ENCODE measurements at regions not wholly inside any gene's neighbourhood (a gene's known extent, or its start where the extent isn't known, plus 50 kb on each side); places are given as distances from the start of the nearest gene placed in this dataset.

DNA sequence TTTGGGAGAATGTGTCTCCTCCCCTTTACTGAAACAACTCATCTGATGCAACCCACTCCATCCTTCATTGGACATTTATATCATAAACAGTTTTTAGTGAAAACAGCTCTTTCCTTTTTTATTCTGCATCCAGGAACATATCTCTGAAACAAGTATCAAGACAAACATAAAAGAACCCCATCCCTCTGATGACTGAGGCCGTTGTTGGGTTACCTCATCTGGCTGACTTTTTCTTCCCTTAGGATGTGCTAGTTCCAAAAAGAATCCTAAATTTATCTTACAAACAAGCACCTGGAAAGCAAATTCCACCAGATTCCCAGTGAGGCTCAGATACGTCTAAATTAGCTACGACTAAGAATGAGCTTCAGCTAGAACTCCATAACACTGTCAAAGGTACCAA lies 483.7 kb upstream of the INTU start:
- no peak for DNase-seq

DNA sequence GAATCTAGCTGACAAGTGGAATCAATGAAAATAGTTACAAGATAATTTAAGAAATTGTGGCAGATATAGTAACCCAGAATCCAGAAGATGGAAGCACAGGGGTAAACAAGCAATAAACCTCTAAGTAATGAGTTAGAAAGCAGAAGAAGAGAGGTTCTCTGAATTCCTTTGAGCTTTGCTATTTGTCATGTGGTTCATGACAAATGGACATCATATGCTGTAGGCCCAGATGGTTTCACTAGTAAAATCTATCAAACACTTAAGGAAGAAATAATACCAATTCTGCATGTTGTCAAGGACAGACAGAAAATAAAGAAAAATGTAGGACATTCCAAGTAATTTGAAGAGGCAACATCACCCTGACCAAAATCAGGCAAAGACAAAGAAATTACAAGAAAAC lies 480.8 kb upstream of the INTU start:
- no peak for DNase-seq

DNA sequence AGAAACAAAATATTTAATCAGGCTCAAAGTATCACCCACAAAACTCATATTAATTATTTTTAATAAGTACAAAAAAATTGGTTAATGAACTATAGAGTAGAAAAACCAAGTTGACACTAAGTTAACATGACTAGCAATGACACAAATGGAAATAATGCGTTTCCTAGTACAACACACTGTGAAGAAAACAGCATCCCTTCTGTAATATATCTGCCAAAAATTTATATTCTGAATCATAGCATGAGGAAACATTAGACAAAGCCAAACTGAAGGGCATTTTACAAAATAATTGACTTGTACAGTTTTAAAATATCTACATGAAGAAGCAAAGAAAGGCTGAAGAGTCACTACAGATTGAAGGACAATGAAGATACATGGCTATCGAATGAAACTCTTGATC lies 477.6 kb upstream of the INTU start:
- no peak for DNase-seq

DNA sequence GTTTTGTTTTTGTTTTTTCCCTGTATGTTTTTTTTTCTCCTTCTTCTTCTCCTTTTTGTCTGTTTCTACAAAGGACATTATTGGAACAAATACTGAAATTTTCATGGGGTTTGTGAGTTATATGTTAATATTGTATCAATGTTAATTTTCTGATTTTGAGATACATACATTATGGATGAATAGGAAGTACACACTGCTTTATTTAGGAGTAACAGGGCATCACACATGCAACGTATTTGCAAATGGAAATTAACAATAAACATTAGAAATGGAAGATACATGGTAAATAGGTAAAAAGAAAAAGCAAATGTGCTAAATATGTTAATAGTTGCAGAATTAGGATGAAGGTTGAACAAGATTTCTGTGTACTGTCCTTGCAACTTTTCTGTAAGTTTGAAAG lies 477.2 kb upstream of the INTU start:
- DNase-seq, result no peak

DNA sequence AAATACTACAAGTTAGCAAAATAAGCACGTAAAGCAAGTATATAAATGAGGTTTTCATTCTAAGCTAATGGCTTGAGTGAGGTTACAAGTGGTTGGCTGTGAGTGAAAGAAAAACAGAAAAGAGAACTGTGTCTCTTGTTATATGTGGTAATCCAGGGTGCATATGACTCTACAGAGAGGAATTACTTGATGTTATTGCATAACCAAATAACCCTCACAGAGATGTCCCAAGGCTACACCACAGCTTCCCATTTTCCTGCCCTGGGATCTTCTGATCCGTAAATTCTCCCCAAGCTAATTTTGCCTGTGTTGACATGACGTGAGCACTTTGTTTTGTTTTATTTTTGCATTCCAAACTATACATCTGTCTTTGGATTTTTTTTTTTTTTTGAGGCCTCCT lies 470.0 kb upstream of the INTU start:
- no peak for DNase-seq

DNA sequence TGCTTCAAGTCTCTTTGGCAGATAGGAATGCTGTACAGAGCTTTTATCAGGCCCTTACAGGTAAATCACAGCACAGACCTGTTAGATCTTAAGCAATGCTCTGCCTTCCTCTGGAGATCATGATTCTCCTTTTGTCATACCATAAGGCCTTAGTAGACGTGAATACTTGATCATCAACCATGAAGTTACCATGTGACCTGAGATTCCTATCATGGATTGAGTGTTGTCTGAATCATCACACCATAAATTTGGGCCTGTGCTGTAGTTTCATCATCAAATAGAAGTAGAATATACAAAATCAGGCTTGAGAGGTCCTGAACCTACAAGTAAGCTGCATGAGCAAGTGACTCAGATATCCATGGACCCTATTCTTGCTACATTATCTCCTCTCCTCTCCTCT lies 466.8 kb upstream of the INTU start:
- no peak for DNase-seq

DNA sequence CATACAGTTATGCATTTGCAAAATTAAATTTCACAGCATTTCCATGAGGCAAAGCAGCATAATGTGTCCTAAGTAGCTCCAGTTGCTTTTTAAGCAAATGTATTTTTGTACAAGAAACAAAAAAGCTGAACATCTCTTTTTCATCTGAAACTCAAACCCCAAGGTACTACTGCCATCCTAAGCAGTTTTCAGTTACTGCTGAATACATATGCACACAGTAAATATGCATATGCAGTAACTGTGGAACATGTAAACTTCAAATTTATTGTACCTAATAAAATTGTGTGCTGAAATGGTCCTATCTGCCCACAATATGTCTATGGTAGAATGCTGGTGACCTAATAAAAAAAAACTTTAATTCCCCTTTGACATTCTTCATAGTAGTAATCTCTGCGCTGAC lies 458.6 kb upstream of the INTU start:
- no peak for DNase-seq

DNA sequence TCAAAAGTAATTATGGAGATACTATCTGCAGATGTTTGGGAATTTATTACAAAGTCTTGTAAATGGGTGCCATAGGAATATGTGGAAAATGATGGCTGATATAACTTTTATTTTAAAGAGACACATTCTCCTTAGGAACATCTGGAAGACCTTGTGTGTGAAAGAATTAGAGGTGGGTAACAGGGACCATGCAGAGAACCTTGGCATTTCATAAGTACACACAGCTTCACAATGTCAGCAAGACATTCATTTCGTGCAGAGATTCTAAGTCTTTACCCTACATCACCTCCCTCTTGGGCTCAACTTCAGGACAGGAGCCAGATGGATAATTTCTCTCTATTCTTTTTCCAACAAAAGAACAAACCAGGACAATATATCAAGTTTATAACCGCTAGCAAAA lies 458.1 kb upstream of the INTU start:
- DNase-seq, result no peak

DNA sequence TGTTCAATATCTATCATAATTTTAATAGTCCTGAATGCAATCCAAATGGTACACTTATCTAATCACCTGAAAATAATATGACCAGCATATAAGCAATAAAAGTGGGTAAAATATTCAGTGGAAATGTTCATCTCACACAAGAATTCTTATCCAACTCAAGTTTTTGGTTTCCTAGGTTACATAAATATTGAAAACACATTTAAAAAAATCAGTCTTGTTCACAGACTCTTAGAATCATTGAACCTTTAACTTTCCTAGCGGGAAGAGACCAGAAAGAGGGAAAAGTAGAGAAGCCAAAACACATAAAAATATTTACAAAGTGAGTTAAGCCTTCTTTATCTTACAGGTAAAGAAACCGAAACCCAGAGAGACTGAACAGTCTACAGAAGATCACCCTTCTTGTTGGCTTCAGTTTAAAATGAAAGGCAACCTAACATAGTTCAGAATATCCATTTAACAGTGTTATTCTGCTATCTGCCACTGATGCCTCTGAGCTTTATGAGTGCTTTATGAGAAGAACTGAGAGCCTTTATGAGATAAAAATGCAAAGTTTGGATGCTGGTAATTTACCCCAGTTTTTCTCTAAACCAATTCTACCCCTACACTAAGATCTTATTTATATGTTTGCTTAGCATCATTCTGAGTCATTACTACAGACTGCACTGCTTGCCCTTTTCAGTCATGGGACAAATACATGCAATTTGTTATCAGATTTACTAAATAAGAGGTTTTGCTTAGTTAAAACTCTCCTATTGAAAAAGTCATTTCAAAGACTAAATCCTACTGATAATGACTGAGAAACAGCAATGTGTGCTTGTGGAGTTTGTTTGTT lies 453.3 kb upstream of the INTU start:
- no peak for DNase-seq

DNA sequence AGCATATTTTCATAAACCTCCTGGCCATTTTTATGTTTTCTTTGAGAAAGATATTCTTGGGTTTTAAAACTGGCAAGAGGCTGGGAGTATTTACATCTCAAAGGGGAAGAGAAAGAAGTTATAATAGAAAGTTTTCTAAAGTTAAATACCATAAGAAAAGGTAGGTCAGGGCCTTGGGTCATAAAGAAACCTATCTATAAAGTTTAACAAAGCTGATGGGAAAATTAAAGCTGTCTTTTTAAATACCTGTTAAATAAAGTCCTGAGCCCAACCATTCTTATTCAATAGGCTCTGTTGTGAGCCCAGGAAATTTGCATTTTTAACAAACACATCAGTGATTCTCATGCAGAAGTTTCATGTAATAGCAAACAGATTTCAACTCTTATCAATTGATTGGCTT lies 451.8 kb upstream of the INTU start:
- DNase-seq, result no peak

DNA sequence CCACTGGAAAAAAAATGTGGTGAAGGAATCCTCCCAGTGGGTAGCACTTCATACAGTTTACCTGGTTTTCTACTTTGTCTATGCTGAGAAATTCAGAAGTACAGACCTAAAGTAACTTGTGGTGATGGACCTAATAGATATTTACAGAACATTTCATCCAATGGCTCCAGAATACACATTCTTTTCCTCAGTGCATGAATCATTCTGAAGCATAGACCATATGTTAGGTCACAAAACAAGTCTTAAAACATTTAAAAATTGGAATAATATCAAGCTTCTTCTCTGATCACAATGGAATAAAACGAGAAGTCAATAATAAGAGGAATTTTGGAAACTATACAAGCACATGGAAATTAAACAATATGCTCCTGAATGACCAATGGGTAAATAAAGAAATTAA lies 450.1 kb upstream of the INTU start:
- DNase-seq, result no peak

DNA sequence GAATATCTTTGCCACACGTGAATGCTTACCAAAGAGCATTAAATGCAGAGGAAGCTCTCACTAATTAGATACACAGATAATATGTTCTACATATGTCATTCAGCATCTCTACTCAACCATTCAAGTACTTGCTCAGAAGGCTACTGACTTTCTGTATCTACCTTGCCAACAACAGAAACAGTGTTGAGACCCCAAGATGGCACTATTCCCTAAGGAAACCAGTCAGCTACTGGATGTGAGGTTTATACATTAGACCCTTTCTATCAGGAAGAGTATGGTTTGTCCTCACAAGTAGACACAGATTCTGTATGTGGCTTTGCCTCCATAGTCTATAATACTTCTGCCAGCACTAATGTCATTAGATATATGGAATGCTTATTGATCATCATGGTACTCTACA lies 443.9 kb upstream of the INTU start:
- DNase-seq, result peak in 1 of 2 experiments; percentile 4

DNA sequence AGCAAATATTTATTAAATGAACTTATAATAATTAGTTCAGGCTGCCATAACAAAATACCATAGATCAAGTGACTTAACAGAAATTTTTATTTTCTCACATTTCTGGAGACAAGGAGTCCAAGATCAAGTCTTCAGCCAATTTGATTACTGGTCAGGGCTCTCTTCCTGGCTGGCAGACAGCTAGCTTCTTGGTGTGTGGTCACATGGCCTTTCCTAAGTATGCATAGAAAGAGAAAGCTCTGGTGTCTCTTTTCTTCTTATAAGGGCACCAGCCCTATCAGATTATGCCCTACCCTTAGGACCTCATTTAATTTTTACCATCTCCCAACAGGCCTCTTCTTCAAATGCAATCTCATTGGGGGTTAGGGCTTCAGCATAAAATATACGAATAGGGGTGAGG lies 438.5 kb upstream of the INTU start:
- DNase-seq, result no peak

DNA sequence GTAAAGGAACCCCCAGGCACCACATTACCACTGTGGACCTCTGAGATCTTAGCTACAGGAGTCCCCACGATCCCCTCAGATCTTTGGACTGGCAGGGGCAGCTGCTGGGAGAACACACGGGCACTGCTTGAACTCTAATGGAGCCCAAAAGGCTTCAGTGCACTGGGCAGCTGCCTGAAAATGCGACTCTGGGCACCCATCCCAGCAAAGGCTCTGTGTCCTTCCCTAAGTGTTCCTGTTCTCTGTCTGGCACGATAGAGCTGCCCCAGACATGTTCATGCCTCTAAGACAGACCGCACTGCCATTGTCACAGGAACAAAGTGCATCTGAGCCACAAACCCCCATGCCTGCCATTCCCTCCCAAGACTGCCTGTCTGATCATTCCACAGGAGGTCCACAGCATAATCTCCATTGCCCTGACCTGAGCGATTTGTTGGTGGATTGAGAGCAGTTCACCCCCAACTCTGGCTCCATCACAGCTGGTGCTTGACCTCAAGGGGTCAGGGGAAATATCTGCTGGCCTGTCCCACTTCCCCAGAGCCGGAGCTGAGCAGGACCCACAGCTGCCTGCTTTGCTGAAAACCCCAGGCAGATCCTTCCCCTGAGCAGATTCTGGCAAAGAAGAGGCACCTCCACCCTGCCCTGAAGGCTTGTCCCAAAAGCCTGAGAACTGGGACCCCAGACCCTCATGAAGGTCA lies 436.0 kb upstream of the INTU start:
- no peak for DNase-seq

DNA sequence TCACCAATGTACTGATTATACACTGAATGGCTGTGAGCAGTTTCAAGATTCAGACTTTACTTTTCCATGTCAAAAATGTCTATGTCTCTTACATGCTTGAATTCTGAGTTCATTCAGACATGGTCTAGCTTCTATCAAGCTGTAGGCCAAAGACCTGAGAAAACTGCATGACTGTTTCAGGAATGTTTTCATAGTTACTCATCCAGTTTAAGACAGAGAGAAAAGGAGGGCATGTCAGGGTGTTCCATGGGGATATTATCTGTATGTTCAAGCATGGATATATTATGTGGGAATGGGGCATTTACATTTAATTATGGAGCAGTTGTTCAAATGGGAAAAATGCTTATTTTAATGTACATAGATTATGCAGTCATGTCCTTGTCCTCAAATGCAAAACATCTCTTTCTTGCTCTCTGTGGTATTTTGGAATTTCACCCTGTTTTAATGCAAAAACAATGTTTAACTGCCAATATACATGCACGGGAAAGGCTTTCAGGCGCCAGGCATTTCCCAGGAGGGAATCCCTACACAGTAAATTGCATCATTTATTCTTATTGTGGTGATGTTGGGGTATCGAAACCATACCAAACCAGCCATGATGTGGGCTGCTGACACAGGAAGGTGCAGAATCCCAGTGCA lies 429.1 kb upstream of the INTU start:
- no peak for DNase-seq

DNA sequence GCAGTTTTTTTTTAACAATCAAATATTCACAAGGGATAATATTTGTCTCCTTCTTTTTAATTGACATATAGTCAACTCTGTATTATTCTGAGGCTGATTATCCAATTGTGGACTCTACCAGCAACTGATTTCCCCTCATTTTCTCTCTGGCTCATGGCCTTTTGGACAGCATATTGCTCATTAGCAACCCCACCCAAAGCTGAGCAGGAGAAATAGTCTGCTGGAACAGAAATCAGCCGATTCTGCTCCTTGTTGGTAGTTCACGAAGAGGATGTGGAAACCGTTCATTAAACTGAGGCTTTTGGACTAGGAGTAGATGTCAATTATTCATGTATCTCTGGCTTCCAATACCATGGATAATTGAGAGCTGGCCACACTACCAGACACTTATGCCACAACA lies 428.4 kb upstream of the INTU start:
- DNase-seq, result no peak

DNA sequence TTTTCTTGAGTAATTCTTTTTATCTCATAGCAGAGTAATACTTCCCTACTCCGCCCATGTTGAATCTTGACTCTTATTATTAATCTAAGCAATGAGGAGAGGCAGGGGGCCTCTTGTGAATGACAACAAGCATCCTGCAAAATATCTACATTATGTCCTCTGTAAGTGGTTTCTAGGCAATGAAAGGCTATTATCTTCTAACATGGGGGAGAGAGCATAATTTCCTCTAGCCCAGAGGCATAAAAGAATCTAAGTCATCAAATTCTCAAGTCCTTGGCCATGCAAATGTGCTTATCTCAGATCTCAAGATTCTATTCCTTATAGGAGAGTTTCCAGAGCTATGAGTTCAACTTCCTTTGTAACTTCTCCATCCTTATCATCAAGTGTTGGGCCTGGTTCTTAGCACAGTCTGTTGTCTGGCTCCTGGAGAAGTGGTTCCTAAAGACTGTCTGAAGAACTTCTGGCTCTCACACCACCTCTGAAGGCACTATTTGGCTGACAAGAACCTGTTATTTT lies 423.1 kb upstream of the INTU start:
- no peak for DNase-seq

DNA sequence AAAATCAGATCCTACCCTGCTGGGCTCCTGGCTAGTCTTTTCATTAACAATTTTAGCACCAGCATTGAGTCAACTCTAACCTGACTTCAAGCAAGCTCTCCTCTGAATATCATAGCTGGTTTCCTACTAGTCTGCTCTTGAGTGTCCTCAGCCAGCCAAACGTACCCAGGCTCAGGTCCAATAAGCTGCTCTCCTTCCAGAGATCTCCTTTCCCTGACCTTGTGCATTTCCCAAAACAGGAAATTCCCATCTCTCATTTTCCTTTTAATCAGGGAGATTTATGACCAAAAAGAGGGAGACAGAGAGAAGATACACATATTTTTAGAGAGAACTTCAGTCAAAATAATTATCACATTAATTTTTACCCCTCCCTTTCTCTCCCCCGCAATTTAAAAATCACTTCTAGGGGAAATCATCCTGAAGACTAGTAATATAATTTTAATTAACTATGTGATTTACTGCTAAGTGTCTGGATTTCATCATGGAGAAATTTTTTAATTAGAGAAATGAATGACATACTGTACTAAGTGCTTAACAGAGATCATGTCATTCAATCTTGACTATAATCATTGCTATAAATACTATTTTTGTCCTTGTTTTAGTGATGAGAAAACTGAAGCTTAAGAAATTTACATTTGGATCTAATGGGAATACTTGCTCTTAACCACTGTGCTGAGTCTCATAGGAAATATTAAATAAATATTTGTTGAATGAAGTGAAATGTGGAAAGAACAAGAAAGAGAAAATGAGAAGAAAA lies 421.7 kb upstream of the INTU start:
- DNase-seq, result no peak

DNA sequence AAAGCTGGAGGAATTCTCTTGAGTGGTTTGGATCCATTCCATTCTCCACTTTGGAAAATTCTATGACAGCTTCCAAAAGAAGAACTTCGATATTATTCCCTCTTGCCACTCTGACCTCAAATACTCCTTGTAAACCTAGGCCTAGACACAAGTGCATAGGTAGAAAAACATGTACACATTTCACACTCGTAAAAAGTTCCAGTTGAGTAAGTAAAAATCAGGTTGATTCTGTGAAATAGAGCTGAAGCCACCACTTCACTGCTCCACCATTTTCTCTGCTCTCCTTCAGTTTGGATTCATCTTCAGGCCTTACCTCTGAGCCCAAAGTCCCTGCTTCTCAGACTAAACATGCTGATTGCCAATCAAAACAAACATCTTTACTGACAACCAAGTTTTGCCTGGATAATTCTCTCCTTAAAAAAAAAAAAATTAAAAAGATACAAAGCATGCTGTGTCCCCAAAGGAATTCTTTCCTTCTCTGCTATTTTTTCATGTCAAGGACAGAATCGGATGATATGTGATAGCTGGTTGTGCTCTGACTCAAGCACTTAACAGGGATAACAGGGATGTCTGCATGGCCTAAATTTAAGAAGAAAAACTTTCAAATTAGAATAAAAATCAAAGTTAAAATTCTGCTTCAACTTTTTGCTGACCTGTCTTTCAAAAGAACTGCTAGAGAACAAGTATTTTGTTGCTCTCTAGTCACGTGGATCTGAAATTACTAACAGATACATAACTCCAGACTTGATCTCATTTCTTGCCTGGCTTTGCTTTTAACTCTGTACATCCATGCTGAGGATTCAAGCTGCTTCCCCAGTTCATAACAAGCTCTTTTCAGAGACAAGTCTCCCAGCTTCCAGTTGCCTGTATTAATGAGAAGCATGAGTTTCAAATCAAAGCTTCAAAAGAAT lies 420.9 kb upstream of the INTU start:
- no peak for DNase-seq

DNA sequence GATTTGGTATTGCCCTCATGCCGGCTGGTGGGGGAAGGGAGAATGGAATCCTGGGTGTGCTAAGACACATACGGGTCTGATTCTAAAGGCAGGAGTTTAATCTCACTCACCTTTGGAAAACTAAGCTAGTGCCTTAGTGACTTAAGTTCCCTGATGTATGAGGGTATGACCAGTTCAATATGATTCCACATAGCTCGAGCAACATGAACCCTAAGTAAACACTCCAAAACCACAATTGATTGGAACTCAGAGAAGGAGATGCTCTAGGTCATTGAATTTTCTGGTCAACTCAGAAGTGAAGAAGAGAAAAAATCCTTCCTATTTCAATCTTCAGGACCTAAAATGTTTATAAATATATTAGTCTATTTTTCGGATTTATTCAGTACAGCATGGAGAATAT lies 420.1 kb upstream of the INTU start:
- DNase-seq, result no peak

DNA sequence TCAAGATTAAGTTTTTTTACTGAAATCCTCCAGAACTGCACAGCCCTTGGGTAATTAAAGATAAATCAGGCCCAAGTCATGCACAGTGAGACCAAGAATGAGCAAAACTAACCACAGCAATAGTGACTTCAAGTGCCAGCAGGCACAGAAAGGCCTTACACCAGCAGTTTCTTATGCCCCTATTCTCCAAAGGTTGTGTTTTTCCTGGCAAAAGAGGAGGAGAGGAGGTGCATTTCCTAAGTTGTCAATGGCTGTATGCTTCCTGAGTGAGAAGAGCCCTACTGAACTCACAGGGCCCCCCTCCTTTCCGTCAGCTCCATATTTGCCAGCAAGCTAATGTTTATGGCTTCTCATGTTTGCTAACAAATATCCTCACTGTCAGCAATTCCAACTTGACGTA lies 418.7 kb upstream of the INTU start:
- no peak for DNase-seq

DNA sequence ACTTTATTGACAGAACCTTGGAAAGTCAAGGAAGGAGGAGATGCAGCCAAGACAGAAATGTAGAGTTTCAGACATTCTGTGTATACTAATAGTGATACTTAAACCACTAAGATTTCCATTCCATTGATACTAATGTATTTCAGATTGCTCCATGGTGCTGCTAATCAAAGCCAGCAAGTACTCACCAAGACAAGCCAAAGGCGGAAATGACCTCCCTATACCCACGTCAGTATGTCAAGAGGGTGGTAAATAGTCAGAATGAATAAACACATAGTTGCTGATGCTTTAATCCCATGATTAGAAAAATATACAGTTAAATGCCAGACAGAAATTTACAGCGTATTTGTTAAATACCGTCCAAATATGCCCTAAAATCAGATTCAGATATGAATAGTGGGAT lies 417.8 kb upstream of the INTU start:
- no peak for DNase-seq
